ENCODE measurements at regions not wholly inside any gene's neighbourhood (a gene's known extent, or its start where the extent isn't known, plus 50 kb on each side); places are given as distances from the start of the nearest gene placed in this dataset.

- CTCF ChIA-PET = no interaction called here
- peaks cover 10% of the 10 kb centered on the region for H3K9me3 ChIP-seq
- no peaks in the 10 kb centered on the region for H3K36me3 ChIP-seq (ENCODE audit: control insufficient read depth, insufficient read depth, low read length)
- Mint-ChIP-seq H3K9me3 (ENCODE audit: unreplicated experiment) (peaks cover 14% of the 10 kb centered on the region), H3K27me3 (ENCODE audit: insufficient read depth, unreplicated experiment) (peaks cover 6% of the 10 kb centered on the region), H3K4me1 (ENCODE audit: low read depth, unreplicated experiment) (no peaks in the 10 kb centered on the region), H3K27ac (ENCODE audit: unreplicated experiment) (no peak overlapping the region), H3K4me3 (ENCODE audit: unreplicated experiment) (no peak overlapping the region), H3K36me3 (ENCODE audit: insufficient read depth, unreplicated experiment) (no peaks in the 10 kb centered on the region)
- H3K27me3 ChIP-seq (replicated peaks; ENCODE audit: control insufficient read depth, insufficient read depth, low read length) = no peaks in the 10 kb centered on the region
- TF ChIP-seq, protein P1, sequence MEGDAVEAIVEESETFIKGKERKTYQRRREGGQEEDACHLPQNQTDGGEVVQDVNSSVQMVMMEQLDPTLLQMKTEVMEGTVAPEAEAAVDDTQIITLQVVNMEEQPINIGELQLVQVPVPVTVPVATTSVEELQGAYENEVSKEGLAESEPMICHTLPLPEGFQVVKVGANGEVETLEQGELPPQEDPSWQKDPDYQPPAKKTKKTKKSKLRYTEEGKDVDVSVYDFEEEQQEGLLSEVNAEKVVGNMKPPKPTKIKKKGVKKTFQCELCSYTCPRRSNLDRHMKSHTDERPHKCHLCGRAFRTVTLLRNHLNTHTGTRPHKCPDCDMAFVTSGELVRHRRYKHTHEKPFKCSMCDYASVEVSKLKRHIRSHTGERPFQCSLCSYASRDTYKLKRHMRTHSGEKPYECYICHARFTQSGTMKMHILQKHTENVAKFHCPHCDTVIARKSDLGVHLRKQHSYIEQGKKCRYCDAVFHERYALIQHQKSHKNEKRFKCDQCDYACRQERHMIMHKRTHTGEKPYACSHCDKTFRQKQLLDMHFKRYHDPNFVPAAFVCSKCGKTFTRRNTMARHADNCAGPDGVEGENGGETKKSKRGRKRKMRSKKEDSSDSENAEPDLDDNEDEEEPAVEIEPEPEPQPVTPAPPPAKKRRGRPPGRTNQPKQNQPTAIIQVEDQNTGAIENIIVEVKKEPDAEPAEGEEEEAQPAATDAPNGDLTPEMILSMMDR (IDR thresholded peaks at IDR 0.05; ENCODE audit: insufficient read depth in 1 of 2, low read depth in 1 of 2, low read length in 1 of 2, severe bottlenecking in 1 of 2, unreplicated experiment in 1 of 2) = no peak
- intact Hi-C loops (cut with micrococcal nuclease; ENCODE audit: unreplicated experiment) = no loop called here
- no peak for DNase-seq
- H3K4me1 ChIP-seq = no peaks in the 10 kb centered on the region
- POLR2A ChIA-PET = no interaction called here
- H3K4me3 ChIP-seq (ENCODE audit: low read depth, low read length) = no peak overlapping the region
- no TSS peak for BruUV-seq (replicated peaks)
Measured at GRCh38 chr10:16231176-16231575, 205.6 kb upstream of the PTER start.

GRCh38 chr10:16231734-16232435, 204.9 kb upstream of the PTER start:
- no peak overlapping the region for H3K4me3 ChIP-seq (ENCODE audit: low read depth, low read length)
- Mint-ChIP-seq H3K36me3 (ENCODE audit: insufficient read depth, unreplicated experiment) (no peaks in the 10 kb centered on the region), H3K27me3 (ENCODE audit: insufficient read depth, unreplicated experiment) (peaks cover 6% of the 10 kb centered on the region), H3K4me3 (ENCODE audit: unreplicated experiment) (no peak overlapping the region), H3K27ac (ENCODE audit: unreplicated experiment) (no peak overlapping the region), H3K4me1 (ENCODE audit: low read depth, unreplicated experiment) (no peaks in the 10 kb centered on the region), H3K9me3 (ENCODE audit: unreplicated experiment) (peaks cover 11% of the 10 kb centered on the region)
- ChIA-PET CTCF (no interaction called here), POLR2A (no interaction called here)
- no peak for DNase-seq
- TF ChIP-seq, protein P1 (IDR thresholded peaks at IDR 0.05; ENCODE audit: insufficient read depth in 1 of 2, low read depth in 1 of 2, low read length in 1 of 2, severe bottlenecking in 1 of 2, unreplicated experiment in 1 of 2) = no peak
- H3K4me1 ChIP-seq = no peaks in the 10 kb centered on the region
- no peaks in the 10 kb centered on the region for H3K27me3 ChIP-seq (replicated peaks; ENCODE audit: control insufficient read depth, insufficient read depth, low read length)
- intact Hi-C loops (cut with micrococcal nuclease; ENCODE audit: unreplicated experiment) = no loop called here
- BruUV-seq (replicated peaks) = no TSS peak
- H3K36me3 ChIP-seq (ENCODE audit: control insufficient read depth, insufficient read depth, low read length) = no peaks in the 10 kb centered on the region
- H3K9me3 ChIP-seq = peaks cover 6% of the 10 kb centered on the region

- TF ChIP-seq, protein P1 (IDR thresholded peaks at IDR 0.05; ENCODE audit: insufficient read depth in 1 of 2, low read depth in 1 of 2, low read length in 1 of 2, severe bottlenecking in 1 of 2, unreplicated experiment in 1 of 2) = no peak
- Histone ChIP-seq H3K27me3 (replicated peaks; ENCODE audit: control insufficient read depth, insufficient read depth, low read length) (no peaks in the 10 kb centered on the region), H3K4me3 (ENCODE audit: low read depth, low read length) (no peak overlapping the region), H3K9me3 (peaks cover 6% of the 10 kb centered on the region), H3K36me3 (ENCODE audit: control insufficient read depth, insufficient read depth, low read length) (no peaks in the 10 kb centered on the region), H3K4me1 (no peaks in the 10 kb centered on the region)
- H3K27ac Mint-ChIP-seq (ENCODE audit: unreplicated experiment) = no peak overlapping the region
- DNase-seq = no peak
- H3K27me3 Mint-ChIP-seq (ENCODE audit: insufficient read depth, unreplicated experiment) = peaks cover 6% of the 10 kb centered on the region
- no peaks in the 10 kb centered on the region for H3K4me1 Mint-ChIP-seq (ENCODE audit: low read depth, unreplicated experiment)
- POLR2A ChIA-PET = no interaction called here
- no peaks in the 10 kb centered on the region for H3K36me3 Mint-ChIP-seq (ENCODE audit: insufficient read depth, unreplicated experiment)
- intact Hi-C loops (cut with micrococcal nuclease; ENCODE audit: unreplicated experiment) = no loop called here
- no TSS peak for BruUV-seq (replicated peaks)
- CTCF ChIA-PET = no interaction called here
- H3K4me3 Mint-ChIP-seq (ENCODE audit: unreplicated experiment) = no peak overlapping the region
- peaks cover 6% of the 10 kb centered on the region for H3K9me3 Mint-ChIP-seq (ENCODE audit: unreplicated experiment)
Measured at GRCh38 chr10:16232441-16232840, 204.4 kb upstream of the PTER start.

All from Caco-2 (cell line).